CD4-positive, CD25-positive, alpha-beta regulatory T cell (primary cell): ENCODE measurements at regions not wholly inside any gene's neighbourhood (a gene's known extent, or its start where the extent isn't known, plus 50 kb on each side); places are given as distances from the start of the nearest gene placed in this dataset.

Source experiments
- ATAC-seq, 2 donors: fragments of 150-1000 bp; cut with Tn5 transposase; one replicate each; pipeline ENCODE4 v1.10.0; 2021; ENCODE audit warnings: low read depth in 2 of 2, moderate number of reproducible peaks in 2 of 2, moderate library complexity in 1 of 2
- DNase-seq, 3 donors: peaks; one replicate each; pipeline versions ENCODE4 v3.0.0 to v3.0.0-alpha.2; 2012 to 2022; ENCODE audit warnings: mixed read lengths in 1 of 3
- H3K27ac ChIP-seq: one replicate; pipeline ENCODE4 v1.7.0; 2013; ENCODE audit warnings: mild to moderate bottlenecking, low read length; ENCODE audit not compliant: insufficient read depth, poor library complexity, severe bottlenecking
- H3K27me3 ChIP-seq: one replicate; pipeline ENCODE4 v1.7.0; 2013; ENCODE audit warnings: low read length; ENCODE audit not compliant: control insufficient read depth, insufficient read depth
- H3K36me3 ChIP-seq: one replicate; pipeline ENCODE4 v1.7.0; 2013; ENCODE audit warnings: mild to moderate bottlenecking, low read length, moderate library complexity; ENCODE audit not compliant: control insufficient read depth, insufficient read depth
- H3K4me1 ChIP-seq: 2 replicates; pipeline ENCODE4 v1.7.0; 2013; ENCODE audit warnings: mild to moderate bottlenecking, low read length; ENCODE audit not compliant: insufficient read depth, control insufficient read depth, poor library complexity, severe bottlenecking
- H3K4me3 ChIP-seq: one replicate; pipeline ENCODE4 v1.7.0; 2013; ENCODE audit warnings: low read depth, mild to moderate bottlenecking, low read length, moderate library complexity
- H3K9me3 ChIP-seq, 2 experiments: 1 replicate in 1 of 2; 2 replicates in 1 of 2; pipeline ENCODE4 v1.7.0; 2013; ENCODE audit warnings: low read length in 2 of 2, mild to moderate bottlenecking in 1 of 2, moderate library complexity in 1 of 2; ENCODE audit not compliant: control insufficient read depth in 2 of 2
- H3K27ac Mint-ChIP-seq, 3 donors: one replicate each; pipeline ENCODE4 v1.8.0; 2020 to 2022; ENCODE audit warnings: mild to moderate bottlenecking in 3 of 3, mixed read lengths in 3 of 3, moderate library complexity in 2 of 3
- H3K27me3 Mint-ChIP-seq: one replicate; pipeline ENCODE4 v1.8.0; 2022; ENCODE audit warnings: mild to moderate bottlenecking, mixed read lengths
- H3K36me3 Mint-ChIP-seq: one replicate; pipeline ENCODE4 v1.8.0; 2020; ENCODE audit warnings: mixed read lengths
- H3K4me1 Mint-ChIP-seq, 4 donors: one replicate each; pipeline ENCODE4 v1.8.0; 2020 to 2022; ENCODE audit warnings: mixed read lengths in 4 of 4, mild to moderate bottlenecking in 1 of 4
- H3K4me3 Mint-ChIP-seq, 4 donors: one replicate each; pipeline ENCODE4 v1.8.0; 2020 to 2022; ENCODE audit warnings: mild to moderate bottlenecking in 4 of 4, mixed read lengths in 4 of 4, moderate library complexity in 3 of 4
- H3K9me3 Mint-ChIP-seq, 7 donors: one replicate each; pipeline ENCODE4 v1.8.0; 2020 to 2022; ENCODE audit warnings: mixed read lengths in 7 of 7, mild to moderate bottlenecking in 3 of 7, moderate library complexity in 2 of 7

GRCh38 chr1:244963231-244963826 is 99.0 kb upstream of the HNRNPU start:
- DNase-seq: peak in 1 of 3 donors; percentile 7
- Mint-ChIP-seq H3K4me1 (peaks cover 7 to 11% (median 7%) of the 10 kb centered on the region in 4 donors), H3K9me3 (no peaks in the 10 kb centered on the region), H3K4me3 (no peak overlapping the region), H3K36me3 (no peaks in the 10 kb centered on the region), H3K27ac (no peak overlapping the region), H3K27me3 (no peaks in the 10 kb centered on the region)
- Histone ChIP-seq H3K27me3 (no peaks in the 10 kb centered on the region), H3K27ac (no peak overlapping the region), H3K4me3 (no peak overlapping the region), H3K36me3 (no peaks in the 10 kb centered on the region), H3K9me3 (no peaks in the 10 kb centered on the region), H3K4me1 (no peaks in the 10 kb centered on the region)
- no peak for ATAC-seq

DNA sequence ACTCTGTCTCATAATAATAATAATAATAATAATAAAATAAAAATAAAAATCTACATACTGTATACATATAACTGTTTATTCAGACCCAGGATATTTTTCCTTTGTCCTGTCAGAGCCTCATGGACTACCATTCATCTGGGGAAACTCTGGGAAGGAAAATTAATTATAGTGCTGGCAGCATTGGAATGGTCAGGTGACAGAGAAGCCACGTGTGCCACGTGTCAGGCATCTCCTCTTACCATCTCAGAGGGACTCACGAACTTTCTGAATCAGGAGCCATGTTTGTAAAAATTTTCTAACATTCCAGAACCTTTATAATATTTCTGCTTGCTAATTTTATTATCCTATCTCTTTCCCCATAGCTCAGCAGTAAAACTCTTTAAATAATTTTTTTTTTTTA is 97.8 kb upstream of the HNRNPU start:
- Histone ChIP-seq H3K27ac (no peak overlapping the region), H3K9me3 (no peaks in the 10 kb centered on the region), H3K36me3 (no peaks in the 10 kb centered on the region), H3K4me3 (no peak overlapping the region), H3K4me1 (no peaks in the 10 kb centered on the region), H3K27me3 (no peaks in the 10 kb centered on the region)
- Mint-ChIP-seq H3K27ac (no peak overlapping the region), H3K27me3 (no peaks in the 10 kb centered on the region), H3K4me3 (no peak overlapping the region), H3K36me3 (no peaks in the 10 kb centered on the region), H3K4me1 (peaks cover 4 to 10% (median 7%) of the 10 kb centered on the region in 4 donors), H3K9me3 (no peaks in the 10 kb centered on the region)
- ATAC-seq (no peak), DNase-seq (no peak)

DNA sequence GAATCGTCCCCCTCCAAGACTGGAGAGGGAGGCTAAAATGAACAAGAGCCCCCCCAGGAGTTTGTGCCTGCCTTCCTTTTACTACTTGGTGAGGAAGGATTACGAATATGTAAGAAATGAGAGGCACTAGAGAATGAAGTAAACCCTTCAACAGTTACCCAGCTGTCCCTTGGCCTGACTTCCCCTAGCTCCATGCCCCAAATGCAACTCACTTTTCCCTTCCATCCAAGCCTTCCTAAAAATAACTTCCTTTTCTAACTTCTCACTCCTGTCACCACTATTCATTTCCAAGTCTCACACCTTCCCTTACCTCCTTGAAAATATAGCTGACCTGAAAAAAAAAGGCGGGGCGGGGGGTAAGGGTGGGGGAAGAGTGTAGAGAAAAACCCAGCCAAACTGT is 96.6 kb upstream of the HNRNPU start:
- DNase-seq: no peak
- no peaks in the 10 kb centered on the region for H3K9me3 Mint-ChIP-seq
- peaks cover 4 to 10% (median 7%) of the 10 kb centered on the region in 4 donors for H3K4me1 Mint-ChIP-seq
- ATAC-seq: no peak
- H3K27ac ChIP-seq: no peak overlapping the region
- H3K4me3 Mint-ChIP-seq: no peak overlapping the region
- H3K36me3 ChIP-seq: no peaks in the 10 kb centered on the region
- no peak overlapping the region for H3K27ac Mint-ChIP-seq
- H3K36me3 Mint-ChIP-seq: no peaks in the 10 kb centered on the region
- H3K27me3 ChIP-seq: no peaks in the 10 kb centered on the region
- no peaks in the 10 kb centered on the region for H3K4me1 ChIP-seq
- no peak overlapping the region for H3K4me3 ChIP-seq
- peaks cover 6% of the 10 kb centered on the region for H3K27me3 Mint-ChIP-seq
- no peaks in the 10 kb centered on the region for H3K9me3 ChIP-seq

GRCh38 chr1:244958593-244958992 is 94.2 kb upstream of the HNRNPU start:
- ATAC-seq (no peak), DNase-seq (no peak)
- H3K27ac ChIP-seq: no peak overlapping the region
- H3K27ac Mint-ChIP-seq: no peak overlapping the region
- no peak overlapping the region for H3K4me3 ChIP-seq
- no peaks in the 10 kb centered on the region for H3K9me3 ChIP-seq
- H3K4me3 Mint-ChIP-seq: no peak overlapping the region
- no peaks in the 10 kb centered on the region for H3K36me3 ChIP-seq
- H3K27me3 Mint-ChIP-seq: peaks cover 23% of the 10 kb centered on the region
- no peaks in the 10 kb centered on the region for H3K9me3 Mint-ChIP-seq
- H3K4me1 Mint-ChIP-seq: peaks cover 0 to 4% (median 2%) of the 10 kb centered on the region in 4 donors
- no peaks in the 10 kb centered on the region for H3K36me3 Mint-ChIP-seq
- H3K4me1 ChIP-seq: no peaks in the 10 kb centered on the region
- H3K27me3 ChIP-seq: no peaks in the 10 kb centered on the region

DNA sequence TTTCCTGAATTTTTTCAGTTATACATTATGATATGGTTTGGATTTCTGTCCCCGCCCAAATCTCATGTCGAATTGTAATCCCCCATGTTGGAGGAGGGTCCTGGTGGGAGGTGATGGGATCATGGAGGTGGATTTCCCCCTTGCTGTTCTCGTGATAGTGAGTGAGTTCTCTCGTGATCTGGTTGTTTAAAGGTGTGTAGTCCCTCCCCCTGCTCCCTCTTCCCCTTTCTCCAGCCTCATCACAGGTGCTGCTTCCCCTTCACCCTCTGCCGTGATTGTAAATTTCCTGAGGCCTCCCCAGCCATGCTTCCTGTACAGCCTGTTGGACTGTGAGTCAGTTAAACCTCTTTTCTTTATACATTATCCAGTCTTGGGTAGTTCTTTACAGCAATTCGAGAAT is 93.2 kb upstream of the HNRNPU start:
- Histone ChIP-seq H3K27me3 (no peaks in the 10 kb centered on the region), H3K9me3 (no peaks in the 10 kb centered on the region), H3K4me3 (no peak overlapping the region), H3K27ac (no peak overlapping the region), H3K36me3 (no peaks in the 10 kb centered on the region), H3K4me1 (no peaks in the 10 kb centered on the region)
- H3K36me3 Mint-ChIP-seq: no peaks in the 10 kb centered on the region
- H3K4me3 Mint-ChIP-seq: no peak overlapping the region
- H3K4me1 Mint-ChIP-seq: peaks cover 0 to 4% (median 0%) of the 10 kb centered on the region in 4 donors
- peaks cover 25% of the 10 kb centered on the region for H3K27me3 Mint-ChIP-seq
- no peak for ATAC-seq
- no peak for DNase-seq
- H3K9me3 Mint-ChIP-seq: no peaks in the 10 kb centered on the region
- H3K27ac Mint-ChIP-seq: peak overlapping the region in 2 of 3 donors; percentile 9 to 77

- no peaks in the 10 kb centered on the region for H3K36me3 Mint-ChIP-seq
- H3K27ac Mint-ChIP-seq: no peak overlapping the region
Observed at GRCh38 chr1:244957122-244957521, 92.8 kb upstream of the HNRNPU start.

DNA sequence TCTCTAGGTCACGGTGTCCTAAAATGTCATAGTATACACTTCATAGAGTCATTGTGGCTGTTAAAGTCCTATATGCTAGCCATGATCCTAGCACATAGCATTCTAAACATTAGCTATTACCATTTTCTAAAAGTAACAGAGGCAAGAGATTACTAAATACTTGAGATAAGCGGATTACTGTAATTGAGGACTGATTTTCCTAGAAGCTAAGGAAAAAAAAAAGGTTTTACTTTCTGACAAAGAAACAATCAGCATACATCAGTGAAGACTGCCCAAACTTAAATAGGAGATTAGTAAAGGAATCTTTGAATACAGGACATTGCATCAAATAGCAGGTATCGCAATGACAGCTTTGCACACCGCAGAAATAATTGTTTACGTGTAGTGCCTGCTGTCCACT is 91.3 kb upstream of the HNRNPU start:
- Histone ChIP-seq H3K4me1 (no peaks in the 10 kb centered on the region), H3K27ac (no peak overlapping the region), H3K4me3 (no peak overlapping the region), H3K36me3 (no peaks in the 10 kb centered on the region), H3K9me3 (no peaks in the 10 kb centered on the region), H3K27me3 (no peaks in the 10 kb centered on the region)
- ATAC-seq: no peak
- Mint-ChIP-seq H3K27me3 (peaks cover 28% of the 10 kb centered on the region), H3K4me1 (peaks cover 0 to 4% (median 0%) of the 10 kb centered on the region in 4 donors), H3K36me3 (no peaks in the 10 kb centered on the region), H3K27ac (no peak overlapping the region), H3K4me3 (no peak overlapping the region), H3K9me3 (no peaks in the 10 kb centered on the region)
- DNase-seq: no peak

More at GRCh38 chr1:244957122-244957521, 92.8 kb upstream of the HNRNPU start:
- Histone ChIP-seq H3K4me1 (no peaks in the 10 kb centered on the region), H3K4me3 (no peak overlapping the region), H3K27ac (no peak overlapping the region), H3K36me3 (no peaks in the 10 kb centered on the region), H3K27me3 (no peaks in the 10 kb centered on the region), H3K9me3 (no peaks in the 10 kb centered on the region)
- ATAC-seq (no peak), DNase-seq (no peak)
- Mint-ChIP-seq H3K9me3 (no peaks in the 10 kb centered on the region), H3K4me3 (no peak overlapping the region), H3K4me1 (peaks cover 0 to 4% (median 0%) of the 10 kb centered on the region in 4 donors), H3K27me3 (peaks cover 25% of the 10 kb centered on the region)

DNA sequence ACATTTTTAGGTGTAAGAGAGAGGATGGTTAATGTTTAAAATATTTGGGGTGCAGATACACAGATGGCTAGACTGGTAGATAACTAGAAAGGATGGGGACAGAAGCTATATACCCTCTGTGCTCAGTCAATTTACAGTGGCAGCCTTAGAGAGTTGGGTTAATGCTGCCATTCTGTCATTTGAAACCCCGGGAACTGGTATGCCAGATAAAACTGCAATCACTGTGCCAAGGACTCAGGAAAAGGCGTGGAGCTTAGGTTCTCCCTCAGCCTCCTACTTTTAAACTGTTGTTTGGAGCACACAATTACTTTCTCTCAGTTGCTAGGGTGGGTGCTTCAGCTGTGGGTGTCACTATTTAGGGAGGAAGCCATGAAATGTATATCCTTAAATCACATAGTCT is 90.0 kb upstream of the HNRNPU start:
- Mint-ChIP-seq H3K4me1 (peaks cover 0 to 4% (median 0%) of the 10 kb centered on the region in 4 donors), H3K36me3 (no peaks in the 10 kb centered on the region), H3K27ac (no peak overlapping the region), H3K9me3 (no peaks in the 10 kb centered on the region), H3K27me3 (peaks cover 29% of the 10 kb centered on the region), H3K4me3 (no peak overlapping the region)
- DNase-seq (no peak), ATAC-seq (no peak)
- Histone ChIP-seq H3K27ac (no peak overlapping the region), H3K27me3 (no peaks in the 10 kb centered on the region), H3K9me3 (no peaks in the 10 kb centered on the region), H3K4me3 (no peak overlapping the region), H3K36me3 (no peaks in the 10 kb centered on the region), H3K4me1 (no peaks in the 10 kb centered on the region)
